GM12875 (cell line): ENCODE measurements at regions not wholly inside any gene's neighbourhood (a gene's known extent, or its start where the extent isn't known, plus 50 kb on each side); places are given as distances from the start of the nearest gene placed in this dataset.
"Not testable (repeated sequence)": the region's sequence is repeated elsewhere in the genome, so short reads cannot be mapped to it uniquely, and the experiment has no call there.

Experiments used
- H3K4me3 ChIP-seq: one replicate; pipeline ENCODE4 v1.5.1; 2011; ENCODE audit warnings: low read depth, low read length, control low read depth
- TF ChIP-seq, protein P1 (sequence below): IDR thresholded peaks from 2 replicates; pipeline ENCODE4 v1.5.1; 2011; ENCODE audit warnings: low read depth, mild to moderate bottlenecking, control low read depth, inconsistent platforms, low read length, moderate library complexity, borderline replicate concordance; ENCODE audit not compliant: insufficient read depth

DNA sequence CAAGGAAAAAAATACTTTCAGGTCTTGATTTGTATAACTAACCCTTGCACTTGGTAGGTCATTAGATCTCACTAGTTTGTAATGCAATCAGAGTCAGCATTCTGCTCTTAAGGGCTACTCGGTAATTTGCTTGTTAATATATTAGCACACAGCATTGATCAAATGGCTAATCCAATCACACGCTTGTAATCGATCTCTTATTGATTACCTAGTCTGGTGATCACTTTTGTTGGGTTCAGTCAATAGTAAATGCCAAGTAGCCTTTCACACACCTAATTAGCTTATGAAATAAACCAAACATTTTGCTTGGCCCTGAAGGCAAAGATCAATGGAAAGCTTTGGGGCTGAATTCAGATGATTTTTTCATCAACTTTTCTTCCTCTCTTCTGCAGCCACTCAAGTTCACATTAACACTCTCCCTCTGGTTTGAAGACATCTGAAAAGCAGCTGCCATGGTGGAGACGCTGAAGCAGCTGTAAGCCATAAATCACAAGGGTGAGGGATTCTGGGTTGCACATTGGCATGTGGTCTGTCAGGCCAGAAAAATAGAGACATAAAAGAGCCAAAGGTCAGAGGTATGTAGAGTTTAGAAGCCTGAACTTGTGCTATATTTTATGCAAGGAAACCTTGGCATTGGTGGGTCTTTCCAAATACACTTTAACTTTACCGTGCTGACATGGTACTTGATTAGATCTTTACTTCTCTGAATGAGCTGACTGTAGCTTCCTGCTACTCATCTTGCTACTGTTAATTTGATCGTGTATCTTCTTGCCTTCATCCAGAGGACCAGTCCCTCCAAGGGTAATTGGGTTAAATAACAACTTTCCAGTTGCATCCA lies 234.4 kb downstream of the SIM1 start:
- TF ChIP-seq, protein P1, sequence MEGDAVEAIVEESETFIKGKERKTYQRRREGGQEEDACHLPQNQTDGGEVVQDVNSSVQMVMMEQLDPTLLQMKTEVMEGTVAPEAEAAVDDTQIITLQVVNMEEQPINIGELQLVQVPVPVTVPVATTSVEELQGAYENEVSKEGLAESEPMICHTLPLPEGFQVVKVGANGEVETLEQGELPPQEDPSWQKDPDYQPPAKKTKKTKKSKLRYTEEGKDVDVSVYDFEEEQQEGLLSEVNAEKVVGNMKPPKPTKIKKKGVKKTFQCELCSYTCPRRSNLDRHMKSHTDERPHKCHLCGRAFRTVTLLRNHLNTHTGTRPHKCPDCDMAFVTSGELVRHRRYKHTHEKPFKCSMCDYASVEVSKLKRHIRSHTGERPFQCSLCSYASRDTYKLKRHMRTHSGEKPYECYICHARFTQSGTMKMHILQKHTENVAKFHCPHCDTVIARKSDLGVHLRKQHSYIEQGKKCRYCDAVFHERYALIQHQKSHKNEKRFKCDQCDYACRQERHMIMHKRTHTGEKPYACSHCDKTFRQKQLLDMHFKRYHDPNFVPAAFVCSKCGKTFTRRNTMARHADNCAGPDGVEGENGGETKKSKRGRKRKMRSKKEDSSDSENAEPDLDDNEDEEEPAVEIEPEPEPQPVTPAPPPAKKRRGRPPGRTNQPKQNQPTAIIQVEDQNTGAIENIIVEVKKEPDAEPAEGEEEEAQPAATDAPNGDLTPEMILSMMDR, result no peak

DNA sequence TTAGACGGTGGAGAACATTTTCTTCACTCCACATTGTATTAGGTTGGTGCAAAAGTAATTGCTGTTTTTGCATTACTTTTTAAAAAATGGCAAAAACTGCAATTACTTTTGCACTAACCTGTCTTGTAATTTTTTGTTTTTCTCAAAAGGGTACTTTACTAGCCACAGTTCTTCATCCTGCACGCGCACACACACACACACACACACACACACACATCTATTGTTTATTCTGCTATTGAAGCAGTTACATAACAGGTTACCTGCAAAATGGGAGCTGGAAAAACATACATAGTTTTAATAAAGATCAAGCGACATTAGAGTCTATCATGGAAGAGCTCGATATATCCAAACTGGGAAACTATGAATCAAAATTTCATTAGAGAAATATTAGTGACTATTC lies 235.2 kb downstream of the SIM1 start:
- TF ChIP-seq, protein P1, result no peak
- H3K4me3 ChIP-seq, result no peak overlapping the region

More for the DNA sequence above, 234.4 kb downstream of the SIM1 start:
- no peak overlapping the region for H3K4me3 ChIP-seq

DNA sequence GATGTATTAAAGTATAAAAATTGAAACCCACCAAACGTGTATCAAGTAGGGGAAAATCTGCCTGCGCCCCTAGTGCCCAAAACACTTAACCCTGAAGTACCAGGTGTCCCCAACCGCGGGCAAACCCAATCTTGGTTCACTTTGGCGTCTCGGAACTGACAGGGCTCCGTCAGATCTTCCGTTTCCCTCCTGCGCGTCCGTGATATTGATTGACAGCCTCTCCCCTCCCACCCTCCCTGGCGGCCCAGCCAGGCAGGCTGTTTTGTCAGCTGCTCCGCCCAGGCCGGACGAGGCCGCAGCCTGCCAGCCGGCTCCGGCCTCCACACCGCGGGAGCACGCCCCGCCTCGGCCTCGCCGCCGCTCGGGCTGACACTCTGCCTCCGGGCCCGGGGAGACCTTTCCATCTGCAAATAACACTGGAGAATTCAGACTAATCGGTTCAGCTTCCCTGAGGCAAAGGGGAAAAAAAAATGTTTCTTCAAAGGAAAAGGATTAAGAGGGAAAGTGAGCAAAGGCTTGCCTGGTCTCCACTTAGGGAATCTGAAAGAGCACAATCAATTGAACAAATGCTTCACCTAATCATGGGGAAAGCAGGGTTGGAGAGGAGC lies 234.9 kb upstream of the MCHR2 start:
- TF ChIP-seq, protein P1, result 0 out of 2 replicates have a peak, but pooled peaks have one; percentile 14
- H3K4me3 ChIP-seq, result peak overlapping the region; percentile 37

DNA sequence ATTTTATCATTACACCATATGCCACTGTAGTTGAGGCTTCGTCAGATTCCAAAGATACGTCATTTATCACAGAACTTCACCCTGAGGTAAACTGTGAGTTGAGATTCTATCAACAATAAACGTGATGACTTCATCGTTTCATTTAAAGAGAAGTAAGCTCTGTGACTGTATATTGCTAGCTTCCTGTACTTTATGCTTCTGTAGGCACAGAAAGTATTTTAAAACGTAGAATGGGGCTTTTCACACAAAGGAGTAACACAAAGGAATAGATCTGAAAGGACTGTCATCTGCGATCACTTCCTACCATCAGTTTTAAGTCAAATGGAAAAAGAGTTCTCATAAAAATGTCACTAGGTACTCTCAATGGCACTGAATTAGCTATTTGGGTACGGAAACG lies 234.4 kb upstream of the MCHR2 start:
- TF ChIP-seq, protein P1, result no peak
- H3K4me3 ChIP-seq, result peak overlapping the region; percentile 37

DNA sequence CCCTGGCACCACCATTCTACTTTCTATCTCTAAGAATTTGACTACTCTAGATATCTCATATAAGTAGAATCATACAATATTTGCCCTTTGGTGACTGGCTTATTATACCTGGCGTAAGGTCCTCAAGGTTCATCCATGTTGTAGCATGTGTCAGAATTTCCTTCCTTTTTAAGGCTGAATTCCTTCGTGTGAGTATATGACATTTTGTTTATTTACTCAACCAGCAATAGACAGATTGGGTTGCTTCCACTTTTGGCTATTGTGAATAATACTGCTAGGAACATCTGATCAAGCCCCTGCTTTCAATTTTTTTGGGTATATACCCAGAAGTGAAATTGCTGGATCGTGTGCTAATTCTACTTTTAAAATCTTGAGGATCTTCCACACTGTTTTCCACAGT lies 232.8 kb upstream of the MCHR2 start:
- H3K4me3 ChIP-seq, result no peak overlapping the region
- TF ChIP-seq, protein P1, result no peak

DNA sequence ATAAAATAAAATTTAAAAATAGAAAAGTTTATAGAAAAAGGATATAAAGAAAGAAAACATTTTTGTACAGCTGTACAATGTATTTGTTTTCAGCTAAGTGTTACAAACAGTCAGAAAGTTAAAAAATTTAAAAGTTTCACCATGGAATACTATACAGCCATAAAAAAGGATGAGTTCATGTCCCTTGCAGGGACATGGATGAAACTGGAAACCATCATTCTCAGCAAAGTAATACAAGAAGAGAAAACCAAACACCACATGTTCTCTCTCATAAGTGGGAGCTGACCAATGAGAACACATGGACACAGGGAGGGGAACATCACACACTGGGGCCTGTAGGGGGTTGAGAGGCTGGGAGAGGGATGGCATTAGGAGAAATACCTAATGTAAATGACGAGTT lies 229.9 kb upstream of the MCHR2 start:
- H3K4me3 ChIP-seq, result not testable (repeated sequence)

DNA sequence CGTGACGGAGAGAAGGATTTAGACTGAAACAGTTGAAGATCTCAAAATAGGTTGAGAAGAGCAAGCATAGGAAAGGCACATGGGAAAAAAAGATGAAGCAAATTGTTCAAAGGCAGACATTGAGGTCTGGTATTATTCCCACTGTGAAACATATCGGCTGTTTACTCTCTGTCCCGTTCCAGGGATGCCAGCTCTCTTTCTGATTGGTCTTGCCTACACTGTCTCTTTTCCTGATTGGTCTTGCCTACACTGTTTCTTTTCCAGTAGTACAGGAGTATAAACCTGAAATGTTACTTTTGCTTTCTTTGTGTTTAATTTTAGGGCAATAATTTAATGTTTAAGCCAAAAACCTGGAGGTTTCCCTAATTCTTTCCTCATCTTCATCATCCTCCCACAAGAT lies 226.5 kb upstream of the MCHR2 start:
- TF ChIP-seq, protein P1, result no peak
- H3K4me3 ChIP-seq, result no peak overlapping the region
